ENCODE measurements at regions not wholly inside any gene's neighbourhood (a gene's known extent, or its start where the extent isn't known, plus 50 kb on each side); places are given as distances from the start of the nearest gene placed in this dataset.

DNA sequence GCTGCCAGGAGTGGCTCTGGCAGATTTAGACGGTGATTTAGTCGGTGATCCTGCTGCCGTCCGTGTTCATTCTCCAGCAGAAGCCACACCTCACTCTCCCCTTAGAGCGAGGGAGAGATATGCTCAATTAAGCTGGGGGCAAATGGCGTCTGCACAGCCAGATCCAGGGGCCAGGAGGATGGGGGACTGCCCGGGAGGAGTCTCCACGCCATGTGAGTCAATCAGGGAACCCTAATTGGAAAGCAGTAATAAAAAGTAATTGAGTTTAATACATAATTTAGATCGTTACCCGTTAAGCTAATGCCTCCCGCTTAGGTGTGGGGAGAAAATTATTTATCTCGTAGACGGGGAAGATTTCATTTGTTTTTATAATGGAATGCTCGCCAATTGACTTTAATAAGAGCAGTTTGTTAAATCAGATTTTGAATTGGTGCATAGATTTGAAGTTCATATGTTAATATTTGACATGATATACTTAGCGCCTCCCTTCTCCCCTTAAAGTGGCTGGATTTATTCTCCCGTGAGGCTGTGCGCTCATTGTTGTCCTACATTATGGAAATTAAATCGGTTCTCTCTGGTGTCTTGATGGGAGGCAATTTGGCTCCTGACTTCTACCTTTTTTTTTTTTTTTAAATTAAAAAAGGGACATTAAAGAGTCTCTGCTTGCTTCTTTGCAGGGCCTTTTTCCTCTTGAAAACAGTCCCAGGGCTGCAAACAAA lies 104.9 kb upstream of the C14orf180 start:
- H3K79me2 ChIP-seq (ENCODE audit: control insufficient read depth, insufficient read depth, low read length) = no peaks in the 10 kb centered on the region
- H3K4me1 ChIP-seq (ENCODE audit: control insufficient read depth, extremely low read depth, insufficient read depth, low read length) = no peaks in the 10 kb centered on the region
- no peaks in the 10 kb centered on the region for H3K36me3 ChIP-seq (ENCODE audit: control insufficient read depth, insufficient read depth, low read length)
- no peak overlapping the region for H3K4me2 ChIP-seq (ENCODE audit: extremely low read depth, insufficient read depth, low read length)
- H3K9ac ChIP-seq (ENCODE audit: insufficient read depth, low read length) = no peak overlapping the region
- no peak overlapping the region for H3K27ac ChIP-seq (ENCODE audit: insufficient read depth, low read length)
- no peaks in the 10 kb centered on the region for H3K9me3 ChIP-seq (ENCODE audit: control insufficient read depth, insufficient read depth, low read depth, low read length)
- no peak for TF ChIP-seq CTCF (conservative IDR thresholded peaks at IDR 0.05 in 1 of 2, IDR thresholded peaks at IDR 0.05 in 1 of 2; ENCODE audit: low read depth in 1 of 2, low read length in 2 of 2)
- no peak for TF ChIP-seq EZH2 (IDR thresholded peaks at IDR 0.05; ENCODE audit: low read length, missing control alignments)
- no peaks in the 10 kb centered on the region for H3K27me3 ChIP-seq (ENCODE audit: control insufficient read depth, insufficient read depth, low read length)
- H4K20me1 ChIP-seq (ENCODE audit: control insufficient read depth, extremely low read depth, insufficient read depth, low read length) = no peaks in the 10 kb centered on the region
- H3K4me3 ChIP-seq (replicated peaks in 1 of 4; ENCODE audit: control extremely low read depth in 1 of 4, insufficient read depth in 1 of 4, low read depth in 3 of 4, low read length in 4 of 4) = no peak overlapping the region
- no peak overlapping the region for H2AFZ ChIP-seq (ENCODE audit: low read length)
- DNase-seq (ENCODE audit: low read depth in 2 of 2) = no peak

- no peak overlapping the region for H2AFZ ChIP-seq (ENCODE audit: low read length)
- no peaks in the 10 kb centered on the region for H3K4me1 ChIP-seq (ENCODE audit: control insufficient read depth, extremely low read depth, insufficient read depth, low read length)
These were observed 104.3 kb upstream of the C14orf180 start for GRCh38 chr14:104475256-104475655.

GRCh38 chr14:104475802-104476201 lies 103.8 kb upstream of the C14orf180 start:
- H3K36me3 ChIP-seq (ENCODE audit: control insufficient read depth, insufficient read depth, low read length) = no peaks in the 10 kb centered on the region
- no peaks in the 10 kb centered on the region for H3K79me2 ChIP-seq (ENCODE audit: control insufficient read depth, insufficient read depth, low read length)
- no peak overlapping the region for H3K4me3 ChIP-seq (replicated peaks in 1 of 4; ENCODE audit: control extremely low read depth in 1 of 4, insufficient read depth in 1 of 4, low read depth in 3 of 4, low read length in 4 of 4)
- no peak overlapping the region for H3K4me2 ChIP-seq (ENCODE audit: extremely low read depth, insufficient read depth, low read length)
- H2AFZ ChIP-seq (ENCODE audit: low read length) = no peak overlapping the region
- no peaks in the 10 kb centered on the region for H4K20me1 ChIP-seq (ENCODE audit: control insufficient read depth, extremely low read depth, insufficient read depth, low read length)
- H3K9me3 ChIP-seq (ENCODE audit: control insufficient read depth, insufficient read depth, low read depth, low read length) = no peaks in the 10 kb centered on the region
- H3K27me3 ChIP-seq (ENCODE audit: control insufficient read depth, insufficient read depth, low read length) = no peaks in the 10 kb centered on the region
- TF ChIP-seq EZH2 (IDR thresholded peaks at IDR 0.05; ENCODE audit: low read length, missing control alignments) = no peak
- H3K4me1 ChIP-seq (ENCODE audit: control insufficient read depth, extremely low read depth, insufficient read depth, low read length) = no peaks in the 10 kb centered on the region
- DNase-seq (ENCODE audit: low read depth in 2 of 2) = no peak
- H3K27ac ChIP-seq (ENCODE audit: insufficient read depth, low read length) = no peak overlapping the region
- H3K9ac ChIP-seq (ENCODE audit: insufficient read depth, low read length) = no peak overlapping the region

More at GRCh38 chr14:104475256-104475655, 104.3 kb upstream of the C14orf180 start:
- no peak for TF ChIP-seq EZH2 (IDR thresholded peaks at IDR 0.05; ENCODE audit: low read length, missing control alignments)
- no peak for TF ChIP-seq CTCF (conservative IDR thresholded peaks at IDR 0.05 in 1 of 2, IDR thresholded peaks at IDR 0.05 in 1 of 2; ENCODE audit: low read depth in 1 of 2, low read length in 2 of 2)
- no peak overlapping the region for H3K4me2 ChIP-seq (ENCODE audit: extremely low read depth, insufficient read depth, low read length)
- no peak for DNase-seq (ENCODE audit: low read depth in 2 of 2)
- H4K20me1 ChIP-seq (ENCODE audit: control insufficient read depth, extremely low read depth, insufficient read depth, low read length) = no peaks in the 10 kb centered on the region
- H3K27ac ChIP-seq (ENCODE audit: insufficient read depth, low read length) = no peak overlapping the region
- H3K36me3 ChIP-seq (ENCODE audit: control insufficient read depth, insufficient read depth, low read length) = no peaks in the 10 kb centered on the region
- H3K4me3 ChIP-seq (replicated peaks in 1 of 4; ENCODE audit: control extremely low read depth in 1 of 4, insufficient read depth in 1 of 4, low read depth in 3 of 4, low read length in 4 of 4) = no peak overlapping the region
- H3K9ac ChIP-seq (ENCODE audit: insufficient read depth, low read length) = no peak overlapping the region
- H3K27me3 ChIP-seq (ENCODE audit: control insufficient read depth, insufficient read depth, low read length) = no peaks in the 10 kb centered on the region
- no peaks in the 10 kb centered on the region for H3K79me2 ChIP-seq (ENCODE audit: control insufficient read depth, insufficient read depth, low read length)
- no peaks in the 10 kb centered on the region for H3K9me3 ChIP-seq (ENCODE audit: control insufficient read depth, insufficient read depth, low read depth, low read length)
